ENCODE measurements at regions not wholly inside any gene's neighbourhood (a gene's known extent, or its start where the extent isn't known, plus 50 kb on each side); places are given as distances from the start of the nearest gene placed in this dataset.

DNA sequence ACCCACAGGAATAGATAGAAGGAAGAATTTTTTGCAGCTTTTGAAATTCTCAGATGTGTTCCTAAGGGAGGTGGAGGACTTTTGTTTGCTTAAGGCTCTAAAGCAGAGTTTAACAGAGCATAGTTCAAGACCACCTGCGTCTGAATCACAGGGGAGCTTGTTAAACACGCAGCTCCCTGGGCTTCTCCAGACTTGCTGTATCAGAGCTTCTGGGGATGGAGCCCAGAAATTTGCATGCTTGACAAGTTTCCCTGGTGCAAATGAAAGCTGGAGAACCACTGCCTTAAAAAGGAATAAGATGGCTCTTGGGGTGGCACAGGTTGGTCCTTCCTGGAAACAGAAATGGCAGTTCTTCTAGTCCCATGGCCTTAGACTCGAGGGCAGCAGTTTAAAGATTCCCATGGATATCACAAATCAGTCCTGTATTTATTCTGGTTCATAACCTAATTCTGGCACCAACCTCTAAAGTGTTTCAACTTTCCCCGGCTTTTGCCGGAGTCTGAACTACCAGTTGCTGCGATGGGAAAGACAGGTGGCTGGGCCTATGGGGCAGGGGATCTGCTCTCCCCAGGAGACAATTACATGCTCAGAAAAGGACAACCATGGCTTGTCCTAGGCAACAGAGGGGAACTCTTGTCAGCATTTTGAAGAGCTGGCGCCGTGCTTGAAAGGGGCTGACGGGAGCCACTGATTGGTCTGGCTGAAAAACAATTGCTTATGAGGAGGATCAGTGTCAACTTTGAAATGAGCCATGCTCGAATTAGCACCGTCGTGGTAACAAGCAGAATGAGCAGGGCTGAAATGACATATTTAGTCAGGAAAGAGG, 599.6 kb downstream of the CCDC171 start:
- intact Hi-C loops (cut with micrococcal nuclease) = no loop called here
- no TSS peak for BruUV-seq (replicated peaks)

More for the DNA sequence above, 599.6 kb downstream of the CCDC171 start:
- no peak for DNase-seq (ENCODE audit: low read depth, low spot score)
- POLR2A ChIA-PET = no interaction called here
- Histone ChIP-seq H3K79me2 (ENCODE audit: insufficient read depth, low read length) (no peaks in the 10 kb centered on the region), H3K36me3 (ENCODE audit: control insufficient read depth in 1 of 2, insufficient read depth in 2 of 2, low read length in 2 of 2) (no peaks in the 10 kb centered on the region), H2AFZ (ENCODE audit: low read depth, low read length, poor library complexity, severe bottlenecking) (no peak overlapping the region), H3K9ac (ENCODE audit: low read length) (no peak overlapping the region), H3K27me3 (ENCODE audit: insufficient read depth, low read length) (no peaks in the 10 kb centered on the region), H3K4me3 (replicated peaks in 1 of 2; ENCODE audit: low read depth in 1 of 2, low read length in 2 of 2) (no peak overlapping the region), H4K20me1 (ENCODE audit: insufficient read depth) (no peaks in the 10 kb centered on the region), H3K4me1 (ENCODE audit: control insufficient read depth in 1 of 2, insufficient read depth in 2 of 2, low read length in 2 of 2) (peaks cover 0 to 9% of the 10 kb centered on the region in 2 experiments; a peak in 1 of 4 replicates), H3K9me2 (ENCODE audit: insufficient read depth) (no peaks in the 10 kb centered on the region), H3K27ac (ENCODE audit: low read depth, low read length) (no peak overlapping the region), H3K4me2 (ENCODE audit: low read length) (no peak overlapping the region), H3K9me3 (ENCODE audit: control insufficient read depth in 1 of 2, insufficient read depth in 1 of 2, low read depth in 1 of 2, low read length in 2 of 2) (no peaks in the 10 kb centered on the region)
- CTCF ChIA-PET = no interaction called here
- TF ChIP-seq, protein P1, sequence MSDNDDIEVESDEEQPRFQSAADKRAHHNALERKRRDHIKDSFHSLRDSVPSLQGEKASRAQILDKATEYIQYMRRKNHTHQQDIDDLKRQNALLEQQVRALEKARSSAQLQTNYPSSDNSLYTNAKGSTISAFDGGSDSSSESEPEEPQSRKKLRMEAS (IDR thresholded peaks at IDR 0.05) = no peak
- TF ChIP-seq, protein P2, sequence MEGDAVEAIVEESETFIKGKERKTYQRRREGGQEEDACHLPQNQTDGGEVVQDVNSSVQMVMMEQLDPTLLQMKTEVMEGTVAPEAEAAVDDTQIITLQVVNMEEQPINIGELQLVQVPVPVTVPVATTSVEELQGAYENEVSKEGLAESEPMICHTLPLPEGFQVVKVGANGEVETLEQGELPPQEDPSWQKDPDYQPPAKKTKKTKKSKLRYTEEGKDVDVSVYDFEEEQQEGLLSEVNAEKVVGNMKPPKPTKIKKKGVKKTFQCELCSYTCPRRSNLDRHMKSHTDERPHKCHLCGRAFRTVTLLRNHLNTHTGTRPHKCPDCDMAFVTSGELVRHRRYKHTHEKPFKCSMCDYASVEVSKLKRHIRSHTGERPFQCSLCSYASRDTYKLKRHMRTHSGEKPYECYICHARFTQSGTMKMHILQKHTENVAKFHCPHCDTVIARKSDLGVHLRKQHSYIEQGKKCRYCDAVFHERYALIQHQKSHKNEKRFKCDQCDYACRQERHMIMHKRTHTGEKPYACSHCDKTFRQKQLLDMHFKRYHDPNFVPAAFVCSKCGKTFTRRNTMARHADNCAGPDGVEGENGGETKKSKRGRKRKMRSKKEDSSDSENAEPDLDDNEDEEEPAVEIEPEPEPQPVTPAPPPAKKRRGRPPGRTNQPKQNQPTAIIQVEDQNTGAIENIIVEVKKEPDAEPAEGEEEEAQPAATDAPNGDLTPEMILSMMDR (IDR thresholded peaks at IDR 0.05 in 2 of 3, conservative IDR thresholded peaks at IDR 0.05 in 1 of 3; ENCODE audit: borderline replicate concordance in 1 of 3, insufficient read depth in 1 of 3, low read depth in 2 of 3, low read length in 2 of 3) = no peak
- TF ChIP-seq SIN3A (IDR thresholded peaks at IDR 0.05; ENCODE audit: low read depth) (no peak), EZH2phosphoT487 (IDR thresholded peaks at IDR 0.05; ENCODE audit: borderline replicate concordance) (no peak), POLR2A (IDR thresholded peaks at IDR 0.05; ENCODE audit: borderline replicate concordance, extremely low read depth, insufficient read depth, insufficient read length) (no peak), JUND (IDR thresholded peaks at IDR 0.05) (no peak), CBX3 (IDR thresholded peaks at IDR 0.05; ENCODE audit: low read depth) (no peak), ZFX (IDR thresholded peaks at IDR 0.05) (no peak), SRF (IDR thresholded peaks at IDR 0.05; ENCODE audit: low read depth) (no peak)
- ATAC-seq = no peak
- RAD21 ChIA-PET (ENCODE audit: low non-redundant PET in 1 of 2, low total read pairs in 2 of 2, uncharacterized antibody in 2 of 2, unreplicated experiment in 2 of 2) = no interaction called here
